ENCODE measurements at regions not wholly inside any gene's neighbourhood (a gene's known extent, or its start where the extent isn't known, plus 50 kb on each side); places are given as distances from the start of the nearest gene placed in this dataset.

DNA sequence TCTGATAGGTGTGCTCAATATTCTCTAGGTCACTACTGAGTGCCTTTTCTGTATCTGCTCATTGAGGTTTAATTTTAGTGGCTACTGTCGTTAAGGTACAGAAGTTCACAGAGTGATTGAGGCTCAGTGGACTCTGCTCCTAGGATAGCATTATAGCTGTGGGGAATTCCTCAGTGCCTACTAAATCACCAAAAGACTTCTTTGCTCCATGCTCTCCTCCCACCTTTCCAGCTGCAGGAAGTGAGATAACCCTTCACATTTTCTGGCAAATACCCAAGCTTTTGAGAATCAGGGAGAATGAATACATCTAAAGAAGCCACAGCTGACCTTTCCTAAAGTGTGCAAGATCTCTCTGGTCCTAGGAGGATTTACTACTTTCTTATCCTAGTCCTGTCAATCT, 95.2 kb upstream of the FSIP2 start:
- no peak for DNase-seq (ENCODE audit: low read depth)
- H3K4me3 ChIP-seq (ENCODE audit: low read length) = no peak overlapping the region
- TF ChIP-seq, protein P1, sequence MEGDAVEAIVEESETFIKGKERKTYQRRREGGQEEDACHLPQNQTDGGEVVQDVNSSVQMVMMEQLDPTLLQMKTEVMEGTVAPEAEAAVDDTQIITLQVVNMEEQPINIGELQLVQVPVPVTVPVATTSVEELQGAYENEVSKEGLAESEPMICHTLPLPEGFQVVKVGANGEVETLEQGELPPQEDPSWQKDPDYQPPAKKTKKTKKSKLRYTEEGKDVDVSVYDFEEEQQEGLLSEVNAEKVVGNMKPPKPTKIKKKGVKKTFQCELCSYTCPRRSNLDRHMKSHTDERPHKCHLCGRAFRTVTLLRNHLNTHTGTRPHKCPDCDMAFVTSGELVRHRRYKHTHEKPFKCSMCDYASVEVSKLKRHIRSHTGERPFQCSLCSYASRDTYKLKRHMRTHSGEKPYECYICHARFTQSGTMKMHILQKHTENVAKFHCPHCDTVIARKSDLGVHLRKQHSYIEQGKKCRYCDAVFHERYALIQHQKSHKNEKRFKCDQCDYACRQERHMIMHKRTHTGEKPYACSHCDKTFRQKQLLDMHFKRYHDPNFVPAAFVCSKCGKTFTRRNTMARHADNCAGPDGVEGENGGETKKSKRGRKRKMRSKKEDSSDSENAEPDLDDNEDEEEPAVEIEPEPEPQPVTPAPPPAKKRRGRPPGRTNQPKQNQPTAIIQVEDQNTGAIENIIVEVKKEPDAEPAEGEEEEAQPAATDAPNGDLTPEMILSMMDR (conservative IDR thresholded peaks at IDR 0.05; ENCODE audit: low read length) = no peak

DNA sequence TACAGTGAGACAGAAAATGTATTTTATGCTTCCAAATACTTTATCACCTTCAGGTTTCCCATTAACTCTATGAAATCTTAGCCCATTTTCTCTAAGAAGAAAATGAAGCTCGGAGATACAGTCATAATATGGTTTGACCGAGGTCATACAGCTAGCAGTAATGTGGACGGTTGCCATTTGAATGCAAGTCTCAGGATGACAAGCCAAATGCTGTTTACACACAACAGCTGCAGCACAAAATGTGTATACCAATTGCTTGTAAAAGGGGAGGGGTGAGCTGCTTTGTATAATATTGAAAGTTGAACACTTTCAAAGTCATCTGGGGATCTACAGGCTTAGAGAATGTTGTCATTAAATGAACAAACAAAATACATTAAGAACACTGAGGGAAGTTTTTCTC, 93.8 kb upstream of the FSIP2 start:
- no peak overlapping the region for H3K4me3 ChIP-seq (ENCODE audit: low read length)
- TF ChIP-seq, protein P1 (conservative IDR thresholded peaks at IDR 0.05; ENCODE audit: low read length) = no peak
- DNase-seq (ENCODE audit: low read depth) = no peak

DNA sequence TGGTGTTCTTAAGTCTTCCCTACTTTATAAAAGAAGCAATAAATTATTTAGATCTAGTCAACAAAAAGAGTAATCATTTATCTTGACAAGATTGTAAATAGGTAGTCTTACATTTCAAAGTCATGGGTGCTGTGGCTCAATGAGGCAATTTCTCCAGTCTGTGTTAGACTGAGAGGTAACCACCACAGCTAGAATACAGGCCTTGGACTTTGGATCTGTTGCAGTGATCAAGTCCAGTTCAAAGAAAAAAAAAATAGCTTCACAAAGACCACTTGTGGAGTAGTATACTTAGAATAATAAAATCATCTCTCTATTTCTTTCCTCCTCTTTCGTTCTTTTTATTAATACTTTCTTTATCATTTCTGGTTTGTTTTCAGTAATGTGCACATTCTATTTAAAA, 93.1 kb upstream of the FSIP2 start:
- TF ChIP-seq, protein P1 (conservative IDR thresholded peaks at IDR 0.05; ENCODE audit: low read length) = no peak
- no peak overlapping the region for H3K4me3 ChIP-seq (ENCODE audit: low read length)
- DNase-seq (ENCODE audit: low read depth) = no peak

DNA sequence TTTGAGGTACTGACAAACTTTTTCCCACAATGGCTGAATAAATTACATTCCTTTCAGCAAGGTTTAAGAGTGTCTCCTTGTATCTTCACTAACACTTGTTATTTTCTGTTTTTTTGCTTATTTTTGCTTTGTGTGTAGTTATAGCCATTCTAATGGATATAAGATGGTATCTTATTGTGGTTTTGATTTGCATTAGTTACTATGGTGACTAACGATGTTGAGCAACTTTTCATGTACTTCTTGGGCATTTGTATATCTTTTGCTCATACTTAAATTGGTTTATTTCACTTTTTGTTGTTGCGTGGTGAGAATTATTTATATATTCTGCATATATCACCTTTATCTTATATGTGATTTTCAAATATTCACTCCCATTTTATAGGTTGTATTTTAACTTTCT, 79.9 kb upstream of the FSIP2 start:
- TF ChIP-seq, protein P1 (conservative IDR thresholded peaks at IDR 0.05; ENCODE audit: low read length) = no peak
- DNase-seq (ENCODE audit: low read depth) = no peak
- H3K4me3 ChIP-seq (ENCODE audit: low read length) = no peak overlapping the region

DNA sequence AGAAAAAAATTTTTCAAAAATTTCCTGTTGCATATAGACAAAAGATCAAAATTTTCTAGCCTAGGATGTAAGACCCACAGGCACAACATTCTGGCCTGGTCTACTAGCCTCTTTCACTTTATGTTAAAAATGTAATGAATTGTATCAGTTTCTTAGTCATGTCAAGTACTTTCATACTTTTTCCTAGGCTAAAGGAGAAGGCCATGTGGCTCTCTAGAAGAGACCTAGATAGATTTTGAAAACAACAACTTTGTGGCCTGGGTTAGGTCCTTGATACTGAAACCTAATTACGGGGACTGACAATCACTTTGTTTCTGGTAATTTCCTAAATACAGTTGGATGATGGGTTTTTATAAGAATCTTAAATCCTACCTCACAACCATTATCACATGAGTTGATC, 74.8 kb upstream of the FSIP2 start:
- TF ChIP-seq, protein P1 (conservative IDR thresholded peaks at IDR 0.05; ENCODE audit: low read length) = no peak

DNA sequence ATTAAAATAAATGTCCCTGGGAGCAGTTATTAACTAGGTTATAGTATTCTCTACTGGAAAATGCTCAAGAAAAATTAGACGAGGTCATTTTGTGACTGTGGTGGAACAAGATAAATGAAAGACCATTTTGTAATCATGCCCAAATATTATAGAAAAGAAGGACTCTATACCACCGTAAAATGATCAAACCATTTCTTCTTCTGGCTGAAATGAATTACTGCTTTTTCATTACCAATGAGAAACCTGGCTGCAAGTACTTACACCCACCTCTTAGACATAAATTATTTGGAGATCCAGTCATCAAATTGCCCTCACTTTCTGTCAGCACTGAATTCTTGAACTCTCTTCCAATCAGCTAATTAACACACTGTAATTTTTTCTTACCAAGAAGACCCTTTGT, 74.2 kb upstream of the FSIP2 start:
- TF ChIP-seq, protein P1 (conservative IDR thresholded peaks at IDR 0.05; ENCODE audit: low read length) = no peak
- no peak overlapping the region for H3K4me3 ChIP-seq (ENCODE audit: low read length)
- no peak for DNase-seq (ENCODE audit: low read depth)

More for the DNA sequence above, 74.8 kb upstream of the FSIP2 start:
- DNase-seq (ENCODE audit: low read depth) = no peak
- H3K4me3 ChIP-seq (ENCODE audit: low read length) = no peak overlapping the region

DNA sequence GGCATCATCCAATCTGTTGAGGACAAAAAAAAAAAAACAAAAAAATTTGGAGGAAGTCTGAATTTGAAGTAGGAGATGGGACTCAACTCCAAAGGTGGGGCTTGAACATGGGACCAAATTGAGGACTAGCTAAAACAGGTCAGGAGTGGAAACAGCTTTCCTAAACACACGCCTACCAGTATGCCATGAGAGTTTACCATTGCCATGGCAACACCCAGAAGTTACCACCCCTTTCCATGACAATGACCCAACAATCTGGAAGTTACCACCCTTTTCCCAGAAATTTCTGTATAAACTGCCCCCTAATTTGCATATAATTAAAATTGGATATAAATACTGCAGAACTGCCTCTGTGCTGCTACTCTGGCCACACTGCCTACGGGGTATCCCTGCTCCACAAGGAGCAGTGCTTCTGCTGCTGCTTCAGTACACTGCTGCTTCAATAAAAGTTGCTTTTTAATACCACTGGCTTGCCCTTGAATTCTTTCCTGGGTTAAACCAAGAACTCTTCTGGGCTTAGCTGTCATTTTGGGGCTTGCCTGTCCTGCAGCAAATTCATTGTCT, 73.3 kb upstream of the FSIP2 start:
- TF ChIP-seq, protein P1 (conservative IDR thresholded peaks at IDR 0.05; ENCODE audit: low read length) = no peak
- DNase-seq (ENCODE audit: low read depth) = no peak
- H3K4me3 ChIP-seq (ENCODE audit: low read length) = no peak overlapping the region
